SK-N-SH (cell line): ENCODE measurements at regions not wholly inside any gene's neighbourhood (a gene's known extent, or its start where the extent isn't known, plus 50 kb on each side); places are given as distances from the start of the nearest gene placed in this dataset.

Experiments used
- CTCF ChIA-PET: fragments of 300-600, 350-600 bp; formaldehyde crosslinking; extraction: SDS; loops from one replicate; lab custom pipeline; 2021; lab: Yijun Ruan, JAX
- POLR2A ChIA-PET: fragments of 350-600 bp; sonication (Branson Sonifier 250); formaldehyde crosslinking; extraction: SDS; loops from one replicate; lab custom pipeline; 2020; ENCODE audit warnings: antibody characterized with exemption, inconsistent platforms; lab: Yijun Ruan, JAX
- DNase-seq: peaks from one replicate; pipeline ENCODE4 v3.0.0; 2012
- H2AFZ ChIP-seq: fragments of 200-600 bp; sonication (generic); 2 replicates; pipeline ENCODE4 v1.8.1; 2016; ENCODE audit warnings: antibody characterized with exemption, mild to moderate bottlenecking, low read depth
- H3F3A ChIP-seq: fragments of 200-600 bp; sonication (generic); replicated peaks from 2 replicates; pipeline ENCODE3; 2016; ENCODE audit warnings: antibody characterized with exemption, mild to moderate bottlenecking; ENCODE audit not compliant: insufficient read depth
- H3K27ac ChIP-seq, 2 experiments: fragments of 200-500 bp in 1 of 2; fragments of 200-600 bp in 1 of 2; sonication (Bioruptor generic) in 1 of 2; sonication (generic), shearing (Covaris generic) in 1 of 2; 2 replicates each; pipeline versions ENCODE4 v1.5.1 to v1.6.1; 2014 to 2016; ENCODE audit warnings: low read depth in 2 of 2, inconsistent platforms in 1 of 2, low read length in 1 of 2, mild to moderate bottlenecking in 1 of 2, mixed read lengths in 1 of 2
- H3K27me3 ChIP-seq: fragments of 200-600 bp; sonication (generic), shearing (Covaris generic); 2 replicates; pipeline ENCODE4 v1.6.1; 2016; ENCODE audit warnings: mixed run types; ENCODE audit not compliant: insufficient read depth
- H3K36me3 ChIP-seq, 2 experiments: fragments of 200-500 bp in 1 of 2; fragments of 200-600 bp in 1 of 2; sonication (Bioruptor generic) in 1 of 2; sonication (generic) in 1 of 2; replicated peaks in 1 of 2; 2 replicates each; pipeline versions ENCODE3 to v1.5.1; 2014 to 2016; ENCODE audit warnings: low read length in 1 of 2, mild to moderate bottlenecking in 1 of 2; ENCODE audit not compliant: insufficient read depth in 2 of 2, control insufficient read depth in 1 of 2
- H3K4me1 ChIP-seq, 2 experiments: fragments of 200-500 bp in 1 of 2; fragments of 200-600 bp in 1 of 2; sonication (Bioruptor generic) in 1 of 2; sonication (generic), shearing (Covaris generic) in 1 of 2; 2 replicates each; pipeline versions ENCODE4 v1.5.1 to v1.6.1; 2014 to 2016; ENCODE audit warnings: low read depth in 1 of 2, low read length in 1 of 2, mixed run types in 1 of 2; ENCODE audit not compliant: insufficient read depth in 2 of 2, control insufficient read depth in 1 of 2
- H3K4me2 ChIP-seq: fragments of 200-600 bp; sonication (generic), shearing (Covaris generic); 2 replicates; pipeline ENCODE4 v1.6.1; 2017; ENCODE audit warnings: mixed run types
- H3K4me3 ChIP-seq, 2 experiments: fragments of 200-500 bp in 1 of 2; fragments of 200-600 bp in 1 of 2; sonication (Bioruptor generic) in 1 of 2; sonication (generic), shearing (Covaris generic) in 1 of 2; 2 replicates each; pipeline versions ENCODE4 v1.5.1 to v1.8.1; 2014 to 2016; ENCODE audit warnings: low read depth in 2 of 2, inconsistent platforms in 1 of 2, low read length in 1 of 2, mild to moderate bottlenecking in 1 of 2, mixed read lengths in 1 of 2, moderate library complexity in 1 of 2
- H3K79me2 ChIP-seq: fragments of 200-600 bp; sonication (generic); 2 replicates; pipeline ENCODE4 v1.8.1; 2017; ENCODE audit warnings: mild to moderate bottlenecking; ENCODE audit not compliant: insufficient read depth
- H3K9ac ChIP-seq: fragments of 200-600 bp; sonication (generic); 2 replicates; pipeline ENCODE4 v1.6.1; 2017; ENCODE audit warnings: mixed run types
- H3K9me2 ChIP-seq: fragments of 200-600 bp; sonication (generic); 2 replicates; pipeline ENCODE4 v1.6.1; 2017; ENCODE audit warnings: mixed run types
- H3K9me3 ChIP-seq: fragments of 200-600 bp; sonication (generic); 2 replicates; pipeline ENCODE4 v1.6.1; 2017; ENCODE audit warnings: mixed run types, mild to moderate bottlenecking, moderate library complexity
- H4K20me1 ChIP-seq: fragments of 200-600 bp; sonication (generic); 2 replicates; pipeline ENCODE4 v1.6.1; 2017; ENCODE audit warnings: mild to moderate bottlenecking, mixed run types; ENCODE audit not compliant: insufficient read depth
- CHD2 ChIP-seq: fragments of 150-350 bp; IDR thresholded peaks from 2 replicates; pipeline ENCODE4 v1.6.1; 2018; ENCODE audit warnings: low read length; ENCODE audit not compliant: partially characterized antibody
- CTCF ChIP-seq: fragments of 200-600 bp; sonication (generic); IDR thresholded peaks from 2 replicates; pipeline ENCODE4 v1.6.1; 2017; ENCODE audit warnings: antibody characterized with exemption, mild to moderate bottlenecking, moderate library complexity
- EP300 ChIP-seq, 2 experiments: IDR thresholded peaks; 2 replicates each; pipeline versions ENCODE4 v1.4.0 to v1.6.1; 2012; ENCODE audit warnings: borderline replicate concordance in 1 of 2, low read depth in 1 of 2, low read length in 1 of 2
- EZH2phosphoT487 ChIP-seq: fragments of 200-600 bp; sonication (generic); IDR thresholded peaks from 2 replicates; pipeline ENCODE4 v1.6.1; 2017; ENCODE audit warnings: low read depth, mixed run types, mild to moderate bottlenecking, antibody characterized with exemption, moderate library complexity, borderline replicate concordance
- FOXJ3 ChIP-seq: sonication (generic); formaldehyde crosslinking; IDR thresholded peaks from 2 replicates; pipeline ENCODE4 v1.5.1; 2020; ENCODE audit warnings: mild to moderate bottlenecking, missing genetic modification reagents
- MAX ChIP-seq: IDR thresholded peaks from 2 replicates; pipeline ENCODE4 v1.4.0; 2012; ENCODE audit warnings: low read depth
- MXI1 ChIP-seq: IDR thresholded peaks from 2 replicates; pipeline ENCODE4 v1.6.1; 2012; ENCODE audit warnings: mild to moderate bottlenecking, low read depth, low read length, improper control_type of control experiment
- NFIC ChIP-seq: IDR thresholded peaks from 2 replicates; pipeline ENCODE4 v1.4.0; 2012; ENCODE audit warnings: borderline replicate concordance
- NRF1 ChIP-seq: IDR thresholded peaks from 2 replicates; pipeline ENCODE4 v1.6.1; 2012; ENCODE audit warnings: low read depth, mild to moderate bottlenecking, low read length
- RAD21 ChIP-seq: IDR thresholded peaks from 2 replicates; pipeline ENCODE4 v1.6.1; 2012; ENCODE audit warnings: mild to moderate bottlenecking, low read length
- SIN3A ChIP-seq: IDR thresholded peaks from 2 replicates; pipeline ENCODE4 v1.6.1; 2012; ENCODE audit warnings: low read depth, mild to moderate bottlenecking, low read length, moderate library complexity, borderline replicate concordance
- SMC3 ChIP-seq: IDR thresholded peaks from 2 replicates; pipeline ENCODE4 v1.6.1; 2012; ENCODE audit warnings: low read depth, low read length, improper control_type of control experiment
- TAF1 ChIP-seq: IDR thresholded peaks from 2 replicates; pipeline ENCODE4 v1.6.1; 2012; ENCODE audit warnings: low read depth, mild to moderate bottlenecking, low read length, moderate library complexity, borderline replicate concordance
- TEAD4 ChIP-seq: IDR thresholded peaks from 2 replicates; pipeline ENCODE4 v1.4.0; 2012; ENCODE audit warnings: mild to moderate bottlenecking, borderline replicate concordance; ENCODE audit not compliant: insufficient read depth
- USF1 ChIP-seq: IDR thresholded peaks from 2 replicates; pipeline ENCODE4 v1.4.0; 2012; ENCODE audit warnings: low read depth, borderline replicate concordance
- YY1 ChIP-seq: IDR thresholded peaks from 2 replicates; pipeline ENCODE4 v1.4.0; 2012; ENCODE audit warnings: low read depth, mild to moderate bottlenecking
- ZBTB33 ChIP-seq: IDR thresholded peaks from 2 replicates; pipeline ENCODE4 v1.4.0; 2012; ENCODE audit warnings: low read depth, borderline replicate concordance
- WGBS: methylation state at CpG from one replicate; pipeline ENCODE4 v1.1.6; 2017; ENCODE audit warnings: low lambda C conversion rate; 5-methylcytosine and 5-hydroxymethylcytosine counted together
- TF ChIP-seq, protein P1 (sequence below): IDR thresholded peaks from 2 replicates; pipeline ENCODE4; 2012

- no peaks in the 10 kb centered on the region for H3K79me2 ChIP-seq
- no peaks in the 10 kb centered on the region for H3F3A ChIP-seq
- no peak overlapping the region for H3K4me3 ChIP-seq
- no peak overlapping the region for H3K27ac ChIP-seq
- H3K4me1 ChIP-seq = no peaks in the 10 kb centered on the region
- TF ChIP-seq CTCF (peak; percentile 76), RAD21 (peak; percentile 63), MXI1 (no peak), SMC3 (peak; percentile 36; the same call in 1 of the 2 replicates)
- H2AFZ ChIP-seq = no peak overlapping the region
- H3K9me2 ChIP-seq = no peaks in the 10 kb centered on the region
- no peaks in the 10 kb centered on the region for H3K27me3 ChIP-seq
- ChIA-PET POLR2A (no interaction called here), CTCF (interaction anchor here (0.7 to 1.5 kb wide), 19 partner anchors 9 to 586 kb away, joined by 3 to 6 read pairs (median 3); partner anchors contain the start of gene RTL3)
- WGBS = under 1% methylated on average over 6 of the region's 6 CpGs
- H3K4me2 ChIP-seq = no peak overlapping the region
- no peak overlapping the region for H3K9ac ChIP-seq
- DNase-seq = peak; percentile 33
- no peaks in the 10 kb centered on the region for H4K20me1 ChIP-seq
- H3K36me3 ChIP-seq = no peaks in the 10 kb centered on the region
- no peaks in the 10 kb centered on the region for H3K9me3 ChIP-seq
These were observed 62.5 kb upstream of the GPR174 start for GRCh38 chrX:79081895-79082512.

- H4K20me1 ChIP-seq = no peaks in the 10 kb centered on the region
- no peak overlapping the region for H3K4me3 ChIP-seq
- H3K9me3 ChIP-seq = no peaks in the 10 kb centered on the region
- no peaks in the 10 kb centered on the region for H3K27me3 ChIP-seq
- no peak overlapping the region for H2AFZ ChIP-seq
- no peak overlapping the region for H3K4me2 ChIP-seq
- DNase-seq = no peak
- no peaks in the 10 kb centered on the region for H3K9me2 ChIP-seq
- no peaks in the 10 kb centered on the region for H3K79me2 ChIP-seq
- no peaks in the 10 kb centered on the region for H3K4me1 ChIP-seq
- no peak overlapping the region for H3K27ac ChIP-seq
- CTCF ChIA-PET = interaction anchor here (1.5 kb wide), 1 partner anchor 10 kb away, joined by 3 read pairs; no protein-coding TSS in a partner anchor
- POLR2A ChIA-PET = no interaction called here
- H3K9ac ChIP-seq = no peak overlapping the region
- no peaks in the 10 kb centered on the region for H3K36me3 ChIP-seq
- WGBS = 1% methylated on average over 3 of the region's 3 CpGs
- H3F3A ChIP-seq = no peaks in the 10 kb centered on the region
- TF ChIP-seq USF1 (no peak), TEAD4 (no peak), MAX (no peak), NFIC (no peak), SIN3A (no peak), CTCF (no peak), CHD2 (no peak), EZH2phosphoT487 (no peak), TAF1 (no peak), YY1 (no peak), EP300 (IDR thresholded peaks at IDR 0.05; ENCODE audit: borderline replicate concordance in 1 of 2, low read depth in 1 of 2, low read length in 1 of 2) (no peak), SMC3 (no peak), FOXJ3 (CRISPR knock-in tag) (no peak), RAD21 (no peak), NRF1 (no peak), ZBTB33 (no peak)
- TF ChIP-seq, protein P1, sequence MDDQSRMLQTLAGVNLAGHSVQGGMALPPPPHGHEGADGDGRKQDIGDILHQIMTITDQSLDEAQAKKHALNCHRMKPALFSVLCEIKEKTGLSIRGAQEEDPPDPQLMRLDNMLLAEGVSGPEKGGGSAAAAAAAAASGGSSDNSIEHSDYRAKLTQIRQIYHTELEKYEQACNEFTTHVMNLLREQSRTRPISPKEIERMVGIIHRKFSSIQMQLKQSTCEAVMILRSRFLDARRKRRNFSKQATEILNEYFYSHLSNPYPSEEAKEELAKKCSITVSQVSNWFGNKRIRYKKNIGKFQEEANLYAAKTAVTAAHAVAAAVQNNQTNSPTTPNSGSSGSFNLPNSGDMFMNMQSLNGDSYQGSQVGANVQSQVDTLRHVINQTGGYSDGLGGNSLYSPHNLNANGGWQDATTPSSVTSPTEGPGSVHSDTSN = no peak
These were observed 61.6 kb upstream of the GPR174 start for GRCh38 chrX:79082899-79083298.
